K562 (cell line): ENCODE measurements at regions not wholly inside any gene's neighbourhood (a gene's known extent, or its start where the extent isn't known, plus 50 kb on each side); places are given as distances from the start of the nearest gene placed in this dataset.

Experiments
- ATAC-seq: fragments of 200-7000 bp; cut with Tn5 transposase; 3 replicates; pipeline ENCODE4 v1.9.1; 2020; ENCODE audit warnings: moderate library complexity
- BruUV-seq: library from RNA; stranded (reverse); fragments of 400-500 nt; replicated peaks from 2 replicates; lab custom pipeline; 2021; lab: Mats Ljungman, UMichigan
- CTCF ChIA-PET: fragments of 300-600 bp; formaldehyde crosslinking; extraction: SDS; loops from one replicate; lab custom pipeline; 2021; ENCODE audit warnings: low intra/inter-chr PET ratio; lab: Yijun Ruan, JAX
- POLR2A ChIA-PET: fragments of 300-600, 350-650 bp; sonication (Branson Sonifier 250); formaldehyde crosslinking; extraction: SDS; loops from one replicate; lab custom pipeline; 2021; ENCODE audit warnings: antibody characterized with exemption, inconsistent platforms; lab: Yijun Ruan, JAX
- DNase-seq, 4 experiments: peaks; one replicate each; pipeline versions ENCODE4 v3.0.0 to v3.0.0-alpha.2; 2011 to 2018; ENCODE audit warnings: low spot score in 3 of 4, mixed read lengths in 3 of 4; ENCODE audit errors: extremely low read depth in 1 of 4
- FAIRE-seq: peaks from 2 replicates; lab custom pipeline; 2011; peaks lifted over from hg19 to GRCh38; lab: Jason Lieb, UNC
- H2AFZ ChIP-seq: 2 replicates; pipeline ENCODE4 v1.6.0; 2011; ENCODE audit warnings: low read depth, low read length, control low read depth, inconsistent platforms
- H3K27ac ChIP-seq: fragments of 200-600 bp; 3 replicates; pipeline ENCODE4 v1.8.0; 2011; ENCODE audit warnings: low read depth, mild to moderate bottlenecking, control low read depth, inconsistent platforms, low read length, moderate library complexity, mixed read lengths; ENCODE audit errors: extremely low read depth
- H3K27me3 ChIP-seq, 2 experiments: fragments of 300-600 bp in 1 of 2; 2 replicates in 1 of 2; 3 replicates in 1 of 2; pipeline versions ENCODE4 v1.6.0 to v1.8.0; 2011; ENCODE audit warnings: inconsistent platforms in 2 of 2, low read length in 2 of 2, mild to moderate bottlenecking in 1 of 2, mixed read lengths in 1 of 2, moderate library complexity in 1 of 2; ENCODE audit not compliant: control insufficient read depth in 2 of 2, insufficient read depth in 2 of 2
- H3K36me3 ChIP-seq: fragments of 300-600 bp; 3 replicates; pipeline ENCODE4 v1.8.0; 2011; ENCODE audit warnings: mild to moderate bottlenecking, low read length, inconsistent platforms; ENCODE audit not compliant: control insufficient read depth, insufficient read depth
- H3K4me1 ChIP-seq, 2 experiments: fragments of 200-600 bp in 1 of 2; replicated peaks in 1 of 2; 2 replicates in 1 of 2; 3 replicates in 1 of 2; pipeline versions ENCODE4 v1.5.1 to v1.8.0; 2011; ENCODE audit warnings: inconsistent platforms in 2 of 2, low read length in 2 of 2, mild to moderate bottlenecking in 1 of 2, mixed read lengths in 1 of 2, moderate library complexity in 1 of 2; ENCODE audit not compliant: control insufficient read depth in 2 of 2, insufficient read depth in 2 of 2
- H3K4me2 ChIP-seq: 2 replicates; pipeline ENCODE4 v1.6.1; 2011; ENCODE audit warnings: low read length, control low read depth, inconsistent platforms, mixed read lengths; ENCODE audit not compliant: insufficient read depth
- H3K4me3 ChIP-seq: fragments of 200-600 bp; sonication (generic), shearing (Covaris generic); 2 replicates; pipeline ENCODE4 v1.5.1; 2016; ENCODE audit warnings: control low read depth, inconsistent platforms
- H3K79me2 ChIP-seq: fragments of 200-600 bp; 3 replicates; pipeline ENCODE4 v1.8.0; 2011; ENCODE audit warnings: low read length, inconsistent platforms; ENCODE audit not compliant: control insufficient read depth, insufficient read depth
- H3K9ac ChIP-seq, 2 experiments: 2 replicates each; pipeline versions ENCODE4 v1.6.0 to v1.6.1; 2011; ENCODE audit warnings: low read depth in 2 of 2, low read length in 2 of 2, control low read depth in 1 of 2, inconsistent platforms in 1 of 2, mild to moderate bottlenecking in 1 of 2, mixed read lengths in 1 of 2; ENCODE audit not compliant: insufficient read depth in 1 of 2
- H3K9me1 ChIP-seq: one replicate; pipeline ENCODE4 v1.6.0; 2011; ENCODE audit warnings: inconsistent platforms, mild to moderate bottlenecking, low read length, moderate library complexity; ENCODE audit not compliant: control insufficient read depth, insufficient read depth
- H3K9me3 ChIP-seq: replicated peaks from 2 replicates; pipeline ENCODE4 v1.5.1; 2011; ENCODE audit warnings: low read depth, low read length, inconsistent platforms; ENCODE audit not compliant: control insufficient read depth, insufficient read depth
- H4K20me1 ChIP-seq: replicated peaks from 2 replicates; pipeline ENCODE4 v1.6.1; 2011; ENCODE audit warnings: low read length, inconsistent platforms, mixed read lengths; ENCODE audit not compliant: control insufficient read depth, insufficient read depth
- C11orf30 ChIP-seq: fragments of 450-650 bp; IDR thresholded peaks from 2 replicates; pipeline ENCODE4 v1.6.1; 2016; ENCODE audit warnings: low read depth, mild to moderate bottlenecking
- CBX2 ChIP-seq: fragments of 200-600 bp; sonication (generic); IDR thresholded peaks from one replicate; pipeline ENCODE4 v1.6.1; 2012; ENCODE audit warnings: mild to moderate bottlenecking, low read length, inconsistent platforms; ENCODE audit not compliant: insufficient read depth, poor library complexity, severe bottlenecking
- CTCFL ChIP-seq: IDR thresholded peaks from 2 replicates; pipeline ENCODE4 v1.6.1; 2011; ENCODE audit warnings: borderline replicate concordance, low read depth, mild to moderate bottlenecking, moderate library complexity, low read length; ENCODE audit not compliant: insufficient read depth, poor library complexity, severe bottlenecking
- E2F6 ChIP-seq, 2 experiments: IDR thresholded peaks; 2 replicates each; pipeline ENCODE4 v1.6.1; 2011; ENCODE audit warnings: borderline replicate concordance in 1 of 2, control low read depth in 1 of 2, low read depth in 1 of 2, low read length in 1 of 2, mild to moderate bottlenecking in 1 of 2, mixed read lengths in 1 of 2, moderate library complexity in 1 of 2; ENCODE audit not compliant: insufficient read depth in 1 of 2, insufficient read length in 1 of 2, poor library complexity in 1 of 2, severe bottlenecking in 1 of 2; ENCODE audit errors: extremely low read depth in 1 of 2
- FOSL1 ChIP-seq: fragments of 200-800 bp; sonication (Bioruptor generic); conservative IDR thresholded peaks from 2 replicates; pipeline ENCODE4 v1.6.1; 2016; ENCODE audit warnings: missing genetic modification characterization, missing compliant biosample characterization
- MAFF ChIP-seq: IDR thresholded peaks from 2 replicates; pipeline ENCODE4 v1.6.1; 2012; ENCODE audit warnings: low read length, improper control_type of control experiment
- MAFK ChIP-seq: IDR thresholded peaks from 2 replicates; pipeline ENCODE4 v1.6.1; 2011; ENCODE audit warnings: low read length, improper control_type of control experiment
- MTF1 ChIP-seq: fragments of 250-450 bp; sonication (Bioruptor Pico); IDR thresholded peaks from 2 replicates; pipeline ENCODE4 v1.9.0; 2021; ENCODE audit warnings: moderate library complexity, mild to moderate bottlenecking, inconsistent platforms, borderline replicate concordance
- PCBP2 ChIP-seq: fragments of 200-400 bp; formaldehyde crosslinking; IDR thresholded peaks from 2 replicates; pipeline ENCODE4 v1.6.1; 2018; ENCODE audit warnings: low read length, low read depth, mild to moderate bottlenecking, moderate library complexity; ENCODE audit not compliant: poor library complexity, severe bottlenecking
- SMC3 ChIP-seq: conservative IDR thresholded peaks from 2 replicates; pipeline ENCODE4 v1.6.1; 2011; ENCODE audit warnings: low read depth, low read length, improper control_type of control experiment; ENCODE audit not compliant: insufficient read depth
- SRSF9 ChIP-seq: fragments of 200-400 bp; formaldehyde crosslinking; IDR thresholded peaks from 2 replicates; pipeline ENCODE4 v1.6.1; 2017; ENCODE audit warnings: low read depth, low read length, borderline replicate concordance
- ZFP30 ChIP-seq: fragments of 250-450 bp; sonication (Bioruptor Pico); IDR thresholded peaks from 2 replicates; pipeline ENCODE4 v1.8.0; 2022; ENCODE audit warnings: moderate library complexity, mild to moderate bottlenecking, inconsistent platforms, borderline replicate concordance
- ZNF124 ChIP-seq: sonication (generic); formaldehyde crosslinking; IDR thresholded peaks from 2 replicates; pipeline ENCODE4 v1.8.1; 2022; ENCODE audit warnings: missing genetic modification reagents
- ZNF212 ChIP-seq: fragments of 450-650 bp; formaldehyde crosslinking; IDR thresholded peaks from 2 replicates; pipeline ENCODE4 v1.4.0; 2020; ENCODE audit warnings: mild to moderate bottlenecking
- ZNF316 ChIP-seq: fragments of 450-650 bp; IDR thresholded peaks from 2 replicates; pipeline ENCODE4 v1.6.1; 2016
- WGBS: fragments of 100-300 bp; shearing (Covaris generic); methylation state at CpG from one replicate; pipeline ENCODE4 v1.1.6; 2016; ENCODE audit warnings: low coverage, mixed read lengths; ENCODE audit not compliant: insufficient coverage; ENCODE audit errors: missing lambda C conversion rate; 5-methylcytosine and 5-hydroxymethylcytosine counted together
- in situ Hi-C: fragments of 300-500 bp; cut with MboI; formaldehyde crosslinking; loops from 4 replicates; pipeline ENCODE4 v1.15.0; 2018; ENCODE audit warnings: inconsistent platforms, mixed read lengths
- intact Hi-C: fragments of 100-400 bp; cut with micrococcal nuclease; formaldehyde crosslinking; loops from 2 replicates; pipeline ENCODE4 v1.14.2; 2022
- TF ChIP-seq, protein P1 (sequence below): fragments of 450-650 bp; formaldehyde crosslinking; IDR thresholded peaks from 2 replicates; pipeline ENCODE4 v1.4.0; 2020; ENCODE audit warnings: mild to moderate bottlenecking, moderate library complexity
- TF ChIP-seq, protein P2 (sequence below): sonication (generic); formaldehyde crosslinking; IDR thresholded peaks from 2 replicates; pipeline ENCODE4 v1.8.0; 2022; ENCODE audit warnings: mild to moderate bottlenecking, missing genetic modification reagents

- Histone ChIP-seq H3K4me1 (no peaks in the 10 kb centered on the region), H3K27me3 (no peaks in the 10 kb centered on the region; a peak in 1 of 5 replicates), H3K9me1 (no peaks in the 10 kb centered on the region), H3K9me3 (no peaks in the 10 kb centered on the region), H3K27ac (no peak overlapping the region), H3K9ac (no peak overlapping the region), H2AFZ (no peak overlapping the region), H3K4me3 (no peak overlapping the region), H3K4me2 (no peak overlapping the region), H3K79me2 (no peaks in the 10 kb centered on the region), H4K20me1 (no peaks in the 10 kb centered on the region), H3K36me3 (no peaks in the 10 kb centered on the region)
- ATAC-seq: no peak
- ChIA-PET POLR2A (no interaction called here), CTCF (no interaction called here)
- BruUV-seq: no TSS peak
- in situ Hi-C loops: no loop called here
- 5% methylated on average over 6 of the region's 6 CpGs for WGBS
- FAIRE-seq: no peak
- DNase-seq: no peak
- intact Hi-C loops: no loop called here
- TF ChIP-seq FOSL1 (tag): peak; percentile 60
- no peak for TF ChIP-seq ZNF124 (CRISPR knock-in tag)
- no peak for TF ChIP-seq SMC3
- TF ChIP-seq MAFK: peak; percentile 54; the same call in 1 of the 2 replicates
- TF ChIP-seq E2F6 (IDR thresholded peaks at IDR 0.05; ENCODE audit: borderline replicate concordance in 1 of 2, extremely low read depth in 1 of 2, insufficient read depth in 1 of 2, insufficient read length in 1 of 2, low read depth in 1 of 2, low read length in 1 of 2, poor library complexity in 1 of 2, severe bottlenecking in 1 of 2): no peak
- no peak for TF ChIP-seq ZNF212 (CRISPR knock-in tag)
- peak; percentile 63; the same call in 1 of the 2 replicates for TF ChIP-seq MAFF
- no peak for TF ChIP-seq ZFP30 (CRISPR knock-in tag)
- TF ChIP-seq CTCFL: no peak
- TF ChIP-seq PCBP2: no peak
- TF ChIP-seq CBX2: no peak
- TF ChIP-seq, protein P1, sequence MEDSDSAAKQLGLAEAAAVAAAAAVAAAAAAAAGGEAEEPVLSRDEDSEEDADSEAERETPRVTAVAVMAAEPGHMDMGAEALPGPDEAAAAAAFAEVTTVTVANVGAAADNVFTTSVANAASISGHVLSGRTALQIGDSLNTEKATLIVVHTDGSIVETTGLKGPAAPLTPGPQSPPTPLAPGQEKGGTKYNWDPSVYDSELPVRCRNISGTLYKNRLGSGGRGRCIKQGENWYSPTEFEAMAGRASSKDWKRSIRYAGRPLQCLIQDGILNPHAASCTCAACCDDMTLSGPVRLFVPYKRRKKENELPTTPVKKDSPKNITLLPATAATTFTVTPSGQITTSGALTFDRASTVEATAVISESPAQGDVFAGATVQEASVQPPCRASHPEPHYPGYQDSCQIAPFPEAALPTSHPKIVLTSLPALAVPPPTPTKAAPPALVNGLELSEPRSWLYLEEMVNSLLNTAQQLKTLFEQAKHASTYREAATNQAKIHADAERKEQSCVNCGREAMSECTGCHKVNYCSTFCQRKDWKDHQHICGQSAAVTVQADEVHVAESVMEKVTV (CRISPR knock-in tag): no peak
- TF ChIP-seq ZNF316: peak; percentile 69
- TF ChIP-seq, protein P2, sequence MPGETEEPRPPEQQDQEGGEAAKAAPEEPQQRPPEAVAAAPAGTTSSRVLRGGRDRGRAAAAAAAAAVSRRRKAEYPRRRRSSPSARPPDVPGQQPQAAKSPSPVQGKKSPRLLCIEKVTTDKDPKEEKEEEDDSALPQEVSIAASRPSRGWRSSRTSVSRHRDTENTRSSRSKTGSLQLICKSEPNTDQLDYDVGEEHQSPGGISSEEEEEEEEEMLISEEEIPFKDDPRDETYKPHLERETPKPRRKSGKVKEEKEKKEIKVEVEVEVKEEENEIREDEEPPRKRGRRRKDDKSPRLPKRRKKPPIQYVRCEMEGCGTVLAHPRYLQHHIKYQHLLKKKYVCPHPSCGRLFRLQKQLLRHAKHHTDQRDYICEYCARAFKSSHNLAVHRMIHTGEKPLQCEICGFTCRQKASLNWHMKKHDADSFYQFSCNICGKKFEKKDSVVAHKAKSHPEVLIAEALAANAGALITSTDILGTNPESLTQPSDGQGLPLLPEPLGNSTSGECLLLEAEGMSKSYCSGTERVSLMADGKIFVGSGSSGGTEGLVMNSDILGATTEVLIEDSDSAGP (CRISPR knock-in tag): no peak
- TF ChIP-seq C11orf30: peak; percentile 71
- TF ChIP-seq SRSF9: no peak
- no peak for TF ChIP-seq MTF1
Observed at GRCh38 chr13:24050292-24050711, 110.2 kb upstream of the SPATA13 start.
